ENCODE measurements at regions not wholly inside any gene's neighbourhood (a gene's known extent, or its start where the extent isn't known, plus 50 kb on each side); places are given as distances from the start of the nearest gene placed in this dataset.

- H3K4me1 Mint-ChIP-seq = peaks cover 45 to 68% of the 10 kb centered on the region in 2 donors
- no peak overlapping the region for H3K4me3 Mint-ChIP-seq
- ATAC-seq (replicated peaks) (no peak), DNase-seq (no peak)
- H3K36me3 Mint-ChIP-seq = no peaks in the 10 kb centered on the region
- no peak overlapping the region for H3K27ac Mint-ChIP-seq
- no peaks in the 10 kb centered on the region for H3K9me3 Mint-ChIP-seq
- no peaks in the 10 kb centered on the region for H3K27me3 Mint-ChIP-seq
Measured at GRCh38 chr2:64328756-64329155, 125.2 kb upstream of the LGALSL start.

GRCh38 chr2:64329848-64330247, 124.1 kb upstream of the LGALSL start:
- Mint-ChIP-seq H3K27me3 (no peaks in the 10 kb centered on the region), H3K4me3 (no peak overlapping the region), H3K27ac (peak overlapping the region; percentile 73), H3K36me3 (no peaks in the 10 kb centered on the region), H3K9me3 (no peaks in the 10 kb centered on the region), H3K4me1 (peaks cover 42 to 63% of the 10 kb centered on the region in 2 donors)
- ATAC-seq (replicated peaks) = no peak
- DNase-seq = no peak

GRCh38 chr2:64330281-64331113, 123.5 kb upstream of the LGALSL start:
- Mint-ChIP-seq H3K9me3 (no peaks in the 10 kb centered on the region), H3K27me3 (no peaks in the 10 kb centered on the region), H3K4me1 (peaks cover 40 to 56% of the 10 kb centered on the region in 2 donors), H3K4me3 (peak overlapping the region; percentile 51 to 67), H3K36me3 (no peaks in the 10 kb centered on the region), H3K27ac (no peak overlapping the region)
- peak; percentile 49 for DNase-seq
- ATAC-seq (replicated peaks) = peak in 1 of 2 donors; percentile 12

- no peak for DNase-seq
- H3K27ac Mint-ChIP-seq = no peak overlapping the region
- H3K36me3 Mint-ChIP-seq = no peaks in the 10 kb centered on the region
- peaks cover 33 to 49% of the 10 kb centered on the region in 2 donors for H3K4me1 Mint-ChIP-seq
- no peaks in the 10 kb centered on the region for H3K9me3 Mint-ChIP-seq
- H3K27me3 Mint-ChIP-seq = no peaks in the 10 kb centered on the region
- ATAC-seq (replicated peaks) = no peak
- H3K4me3 Mint-ChIP-seq = no peak overlapping the region
Measured at GRCh38 chr2:64331114-64331645, 122.8 kb upstream of the LGALSL start.

- no peaks in the 10 kb centered on the region for H3K27me3 Mint-ChIP-seq
- no peak overlapping the region for H3K4me3 Mint-ChIP-seq
- ATAC-seq (replicated peaks) (no peak), DNase-seq (no peak)
- no peaks in the 10 kb centered on the region for H3K36me3 Mint-ChIP-seq
- H3K27ac Mint-ChIP-seq = no peak overlapping the region
- no peaks in the 10 kb centered on the region for H3K9me3 Mint-ChIP-seq
- H3K4me1 Mint-ChIP-seq = peaks cover 26 to 40% of the 10 kb centered on the region in 2 donors
Measured at GRCh38 chr2:64331849-64332699, 121.9 kb upstream of the LGALSL start.

GRCh38 chr2:64336171-64336570, 117.8 kb upstream of the LGALSL start:
- ATAC-seq (replicated peaks) = no peak

GRCh38 chr2:64337314-64337713, 116.6 kb upstream of the LGALSL start:
- no peak overlapping the region for H3K27ac Mint-ChIP-seq
- H3K9me3 Mint-ChIP-seq = peaks cover 2 to 4% of the 10 kb centered on the region in 2 donors
- H3K27me3 Mint-ChIP-seq = peaks cover 4 to 9% of the 10 kb centered on the region in 2 donors
- ATAC-seq (replicated peaks) (no peak), DNase-seq (no peak)
- peaks cover 0 to 2% of the 10 kb centered on the region in 2 donors for H3K36me3 Mint-ChIP-seq
- no peak overlapping the region for H3K4me3 Mint-ChIP-seq
- H3K4me1 Mint-ChIP-seq = peaks cover 2 to 4% of the 10 kb centered on the region in 2 donors

More at GRCh38 chr2:64336171-64336570, 117.8 kb upstream of the LGALSL start:
- DNase-seq = no peak
- H3K27me3 Mint-ChIP-seq = peaks cover 4 to 9% of the 10 kb centered on the region in 2 donors
- peaks cover 0 to 3% of the 10 kb centered on the region in 2 donors for H3K4me1 Mint-ChIP-seq
- H3K27ac Mint-ChIP-seq = no peak overlapping the region
- peaks cover 0 to 2% of the 10 kb centered on the region in 2 donors for H3K36me3 Mint-ChIP-seq
- peaks cover 2 to 4% of the 10 kb centered on the region in 2 donors for H3K9me3 Mint-ChIP-seq
- no peak overlapping the region for H3K4me3 Mint-ChIP-seq

GRCh38 chr2:64338108-64338507, 115.9 kb upstream of the LGALSL start:
- Mint-ChIP-seq H3K9me3 (peaks cover 2 to 4% of the 10 kb centered on the region in 2 donors), H3K4me1 (peaks cover 7% of the 10 kb centered on the region in 2 donors), H3K27me3 (peaks cover 4 to 9% of the 10 kb centered on the region in 2 donors), H3K4me3 (no peak overlapping the region), H3K36me3 (peaks cover 0 to 2% of the 10 kb centered on the region in 2 donors), H3K27ac (no peak overlapping the region)
- DNase-seq (no peak), ATAC-seq (replicated peaks) (no peak)

GRCh38 chr2:64338910-64339500, 115.0 kb upstream of the LGALSL start:
- Mint-ChIP-seq H3K9me3 (peaks cover 2 to 4% of the 10 kb centered on the region in 2 donors), H3K27me3 (peaks cover 4 to 9% of the 10 kb centered on the region in 2 donors), H3K36me3 (peaks cover 0 to 2% of the 10 kb centered on the region in 2 donors), H3K27ac (no peak overlapping the region), H3K4me1 (peaks cover 7% of the 10 kb centered on the region in 2 donors), H3K4me3 (no peak overlapping the region)
- DNase-seq (no peak), ATAC-seq (replicated peaks) (peak; percentile 48 to 49)

- ATAC-seq (replicated peaks) (no peak), DNase-seq (no peak)
- Mint-ChIP-seq H3K4me1 (peaks cover 7% of the 10 kb centered on the region in 2 donors), H3K9me3 (peaks cover 2 to 4% of the 10 kb centered on the region in 2 donors), H3K4me3 (no peak overlapping the region), H3K27ac (peak overlapping the region; percentile 14), H3K36me3 (peaks cover 0 to 2% of the 10 kb centered on the region in 2 donors), H3K27me3 (peaks cover 4 to 15% of the 10 kb centered on the region in 2 donors)
Measured at GRCh38 chr2:64341461-64341860, 112.5 kb upstream of the LGALSL start.

GRCh38 chr2:64342195-64343099, 111.5 kb upstream of the LGALSL start:
- Mint-ChIP-seq H3K4me3 (no peak overlapping the region), H3K4me1 (peaks cover 7% of the 10 kb centered on the region in 2 donors), H3K9me3 (peaks cover 0 to under 1% of the 10 kb centered on the region in 2 donors), H3K27me3 (peaks cover 4 to 18% of the 10 kb centered on the region in 2 donors), H3K36me3 (no peaks in the 10 kb centered on the region), H3K27ac (no peak overlapping the region)
- peak; percentile 77 to 89 for ATAC-seq (replicated peaks)
- no peak for DNase-seq

GRCh38 chr2:64344999-64345576, 108.9 kb upstream of the LGALSL start:
- no peak overlapping the region for H3K27ac Mint-ChIP-seq
- H3K4me3 Mint-ChIP-seq = no peak overlapping the region
- DNase-seq (no peak), ATAC-seq (replicated peaks) (no peak)
- H3K9me3 Mint-ChIP-seq = no peaks in the 10 kb centered on the region
- peaks cover 4 to 20% of the 10 kb centered on the region in 2 donors for H3K27me3 Mint-ChIP-seq
- H3K36me3 Mint-ChIP-seq = no peaks in the 10 kb centered on the region
- H3K4me1 Mint-ChIP-seq = peaks cover 4 to 7% of the 10 kb centered on the region in 2 donors

GRCh38 chr2:64345998-64346397, 108.0 kb upstream of the LGALSL start:
- no peak overlapping the region for H3K4me3 Mint-ChIP-seq
- peaks cover 4 to 7% of the 10 kb centered on the region in 2 donors for H3K4me1 Mint-ChIP-seq
- no peak for ATAC-seq (replicated peaks)
- no peak for DNase-seq
- peaks cover 0 to 11% of the 10 kb centered on the region in 2 donors for H3K27me3 Mint-ChIP-seq
- no peak overlapping the region for H3K27ac Mint-ChIP-seq
- no peaks in the 10 kb centered on the region for H3K36me3 Mint-ChIP-seq
- no peaks in the 10 kb centered on the region for H3K9me3 Mint-ChIP-seq

Data from stimulated activated naive B cell treated with anti-CD40 and anti-IgM and Interleukin-4, amounts not matched to agents 10 μg/mL and 1 μg/mL and 100 μg/mL, for 72 hours (primary cell).